HG03159 (cell line): ENCODE measurements at regions not wholly inside any gene's neighbourhood (a gene's known extent, or its start where the extent isn't known, plus 50 kb on each side); places are given as distances from the start of the nearest gene placed in this dataset.
"Not testable (repeated sequence)": the region's sequence is repeated elsewhere in the genome, so short reads cannot be mapped to it uniquely, and the experiment has no call there.

Experiments
- ATAC-seq: cut with Tn5 transposase; IDR thresholded peaks from one replicate; pipeline ENCODE4 v1.9.1; 2021; ENCODE audit warnings: mild to moderate bottlenecking, moderate library complexity; ENCODE audit not compliant: unreplicated experiment

DNA sequence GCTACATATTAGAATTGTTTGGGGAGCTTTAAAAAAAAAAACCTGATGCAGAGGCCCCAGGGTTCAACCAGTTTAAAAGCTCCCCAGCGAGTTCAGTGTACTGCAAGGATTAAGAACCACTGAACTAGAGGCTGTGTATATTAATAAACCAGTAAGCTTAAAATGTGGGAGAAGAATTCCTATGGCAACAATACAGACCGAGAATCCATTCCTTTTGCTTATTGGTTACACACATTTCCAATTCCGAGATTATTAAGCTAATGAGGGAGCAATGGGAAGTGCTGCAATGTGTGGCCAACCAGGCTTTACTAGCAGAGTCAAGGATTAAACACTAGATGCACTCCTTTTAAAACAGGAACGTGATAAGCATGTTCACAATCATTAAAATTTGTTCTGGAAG lies 204.4 kb downstream of the TDRD15 start:
- ATAC-seq, result no peak

DNA sequence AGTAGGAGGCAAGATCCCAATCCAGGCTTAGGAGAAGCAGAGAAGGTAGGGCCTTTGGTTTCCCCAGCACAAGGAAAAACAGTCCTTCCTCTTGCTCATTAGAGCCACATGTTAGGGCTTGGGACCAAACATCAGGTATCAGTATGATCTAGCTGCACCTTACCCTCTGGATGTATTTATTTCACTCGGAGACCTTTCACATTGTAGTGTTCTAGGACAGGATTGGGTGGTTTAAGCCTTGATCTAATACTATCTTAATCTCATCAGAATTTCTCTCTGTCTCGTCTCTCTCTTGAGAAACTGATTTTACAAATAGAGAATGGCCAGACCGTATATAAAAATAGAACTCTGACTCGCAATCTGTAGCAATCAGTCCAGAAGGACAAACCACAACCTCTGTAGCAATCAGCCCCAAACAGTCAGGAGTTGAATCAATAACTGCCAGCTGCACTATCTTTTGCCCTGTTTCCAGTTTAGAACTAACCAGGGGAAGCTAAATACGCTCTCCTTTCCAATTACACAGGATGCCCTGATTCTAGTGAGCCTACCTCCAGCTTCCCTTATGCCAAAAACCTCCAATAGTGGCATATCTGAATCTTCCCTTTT lies 207.1 kb downstream of the TDRD15 start:
- no peak for ATAC-seq

DNA sequence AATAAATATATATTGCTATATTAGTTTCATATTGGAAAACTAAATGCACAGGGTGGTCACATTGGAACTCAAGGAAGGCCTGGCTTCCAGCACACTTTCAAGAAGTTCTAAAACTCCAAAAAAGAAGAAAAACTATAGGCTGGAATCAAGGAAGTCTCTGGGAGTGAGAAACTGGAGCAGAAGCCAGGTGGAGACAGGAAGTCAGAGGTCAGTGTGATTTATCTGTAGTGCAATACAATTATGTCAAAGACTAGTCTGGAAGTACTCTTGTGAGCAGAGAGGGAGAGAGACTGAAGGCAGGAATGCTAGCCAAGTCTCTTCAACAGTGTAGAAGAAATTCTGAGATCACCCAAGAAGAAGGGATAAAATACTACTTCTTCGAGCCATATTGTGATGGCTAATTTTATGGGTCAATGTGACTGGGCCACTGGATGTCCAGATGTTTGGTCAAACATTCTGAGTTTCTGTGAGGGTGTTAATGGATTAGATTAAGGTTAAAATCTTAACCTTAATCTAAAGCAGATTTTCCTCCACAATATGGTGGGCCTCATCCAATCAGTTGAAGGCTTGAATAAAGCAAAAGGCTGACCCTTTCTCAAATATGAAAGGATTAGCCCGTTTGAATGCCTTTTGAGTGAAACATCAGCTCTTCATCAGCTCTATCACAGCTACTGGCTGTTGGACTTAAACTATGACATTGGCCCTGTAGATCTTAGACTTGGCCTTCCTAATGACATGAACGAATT lies 208.0 kb downstream of the TDRD15 start:
- no peak for ATAC-seq

DNA sequence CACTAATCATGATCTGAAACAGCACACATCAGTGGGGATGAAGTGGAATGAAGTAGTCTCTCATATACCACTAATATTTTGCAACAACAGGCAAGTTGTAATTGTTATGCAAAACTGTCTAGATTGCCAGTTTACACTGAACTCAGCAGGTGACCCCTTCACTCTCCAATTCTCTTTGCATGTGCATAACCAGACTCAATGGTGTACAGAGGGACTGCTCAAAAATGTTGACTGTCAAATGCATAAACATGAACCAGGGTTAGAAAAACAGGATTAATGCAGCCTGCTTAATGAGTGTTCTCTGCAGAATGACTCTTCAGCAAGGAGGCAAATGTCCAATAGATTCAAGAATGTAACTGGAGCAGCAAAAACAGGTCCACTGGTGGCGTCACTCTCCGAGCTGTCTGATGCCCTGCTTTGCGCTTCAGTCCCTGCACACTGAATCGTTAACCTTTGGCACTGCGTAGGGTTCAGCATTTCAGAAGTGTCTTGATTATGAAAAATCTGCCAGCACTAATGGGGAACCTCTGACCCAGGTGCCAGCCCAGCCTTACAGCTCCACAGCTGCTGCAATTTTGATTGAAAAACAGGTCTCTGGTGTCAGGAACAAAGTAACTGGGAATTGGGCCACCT lies 209.3 kb downstream of the TDRD15 start:
- ATAC-seq, result no peak

DNA sequence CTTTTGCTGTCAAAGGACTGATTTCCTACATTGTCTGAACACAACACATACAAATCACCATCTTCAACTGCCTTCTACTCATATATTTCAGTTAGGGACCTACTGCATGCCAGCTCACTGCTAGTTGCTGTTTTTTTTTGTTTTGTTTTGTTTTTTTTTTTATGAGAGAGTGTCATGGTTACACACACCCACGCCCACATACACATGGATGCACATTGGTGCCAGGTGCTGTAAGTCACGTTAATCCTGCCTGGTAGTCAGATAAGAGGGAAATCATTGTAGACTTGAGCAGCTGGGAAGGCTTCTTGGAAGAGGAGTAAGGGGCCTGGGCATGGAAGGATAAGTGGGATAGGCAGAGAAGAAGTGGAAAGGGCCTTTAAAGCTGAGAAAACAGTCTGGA lies 209.9 kb downstream of the TDRD15 start:
- ATAC-seq, result no peak

DNA sequence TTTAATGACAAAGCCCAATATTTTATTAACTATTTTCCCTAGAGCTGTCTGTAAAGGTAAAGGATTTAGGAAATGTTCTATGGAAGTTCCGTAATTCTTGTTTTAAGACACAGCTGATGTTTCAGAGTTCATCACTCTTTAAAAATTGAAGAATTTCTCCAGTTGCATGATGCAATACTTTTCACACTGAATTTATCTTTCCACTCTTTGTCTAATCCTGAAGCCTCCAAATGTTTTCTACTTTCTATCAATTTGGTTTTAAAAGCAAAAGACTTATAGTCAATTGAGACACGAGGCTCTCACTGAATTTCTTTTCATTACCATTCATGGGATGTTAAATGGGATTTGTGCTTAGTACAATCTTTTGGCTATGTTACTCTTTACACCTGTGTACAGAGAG lies 223.2 kb downstream of the TDRD15 start:
- ATAC-seq, result no peak

DNA sequence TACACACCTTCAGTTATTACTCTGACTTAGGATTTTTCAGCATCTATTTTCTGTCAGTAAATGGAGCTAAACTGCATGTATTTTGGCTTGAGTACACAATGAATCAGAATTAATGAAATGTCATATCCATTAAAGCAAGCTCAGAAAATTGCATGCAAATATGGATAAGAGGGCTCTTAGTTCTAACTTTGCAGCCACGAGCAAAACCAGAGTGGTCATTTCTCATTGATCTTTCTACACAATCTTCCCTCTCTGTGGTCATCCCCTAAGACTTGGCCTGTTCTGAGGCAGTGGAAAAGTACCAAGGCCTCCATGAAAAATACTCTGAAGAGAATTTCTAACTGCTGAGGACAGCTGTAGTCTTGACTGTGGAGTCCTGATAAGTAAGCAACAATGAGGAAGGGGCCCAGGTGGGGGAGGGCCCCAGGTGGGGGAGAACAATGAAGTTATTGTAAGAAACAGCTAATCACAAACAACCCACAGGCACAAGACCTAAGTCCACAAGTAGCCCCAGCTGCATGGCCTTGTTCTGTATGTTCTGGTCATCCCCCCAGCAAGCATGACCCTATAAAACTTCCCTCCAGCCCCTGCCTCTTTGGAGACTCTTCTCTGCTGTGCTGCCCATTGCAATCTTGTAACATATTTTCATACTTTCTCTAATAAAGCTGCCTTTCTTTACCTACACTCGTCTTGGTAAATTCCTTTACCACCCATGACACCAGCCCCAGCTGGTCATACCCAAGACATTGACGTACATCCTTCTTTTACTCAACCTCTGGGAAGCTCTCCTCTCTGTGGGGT lies 230.3 kb downstream of the TDRD15 start:
- no peak for ATAC-seq

DNA sequence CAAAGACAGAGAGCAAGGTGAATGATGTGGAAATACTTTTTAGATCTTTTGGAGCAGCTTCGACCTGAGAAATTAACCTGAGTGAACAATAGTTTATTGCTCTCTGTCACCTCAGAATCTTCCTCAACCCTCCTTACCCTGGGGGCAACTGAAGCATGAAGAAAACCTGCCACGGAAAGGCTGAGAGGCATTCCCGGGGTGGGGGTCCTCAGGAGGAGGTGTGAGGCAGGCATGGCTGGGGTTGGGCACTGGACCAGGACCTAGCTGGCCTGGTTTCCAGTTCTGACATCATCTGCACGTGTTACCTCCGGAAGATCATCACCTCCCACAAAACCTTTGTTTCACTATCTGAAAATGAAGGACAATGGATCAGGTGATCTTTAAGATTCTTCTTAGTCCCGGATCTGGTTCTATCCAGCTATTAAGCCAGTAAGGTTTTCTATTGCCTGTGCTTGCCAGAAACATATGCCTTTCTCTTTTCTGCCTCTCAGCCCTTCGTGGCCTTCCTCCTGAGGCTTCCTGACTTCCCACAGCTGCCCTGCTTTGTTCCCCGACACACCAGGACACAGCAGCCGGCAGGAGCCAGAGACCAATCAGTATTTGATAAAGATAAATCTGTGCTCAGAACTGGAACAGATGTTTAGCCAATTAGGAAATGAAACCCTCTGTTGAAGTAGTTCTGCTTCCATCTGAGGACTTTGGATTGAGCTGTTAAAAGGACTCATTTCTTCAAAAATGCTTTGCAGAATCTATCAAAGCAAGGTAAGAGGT lies 232.5 kb downstream of the TDRD15 start:
- no peak for ATAC-seq

DNA sequence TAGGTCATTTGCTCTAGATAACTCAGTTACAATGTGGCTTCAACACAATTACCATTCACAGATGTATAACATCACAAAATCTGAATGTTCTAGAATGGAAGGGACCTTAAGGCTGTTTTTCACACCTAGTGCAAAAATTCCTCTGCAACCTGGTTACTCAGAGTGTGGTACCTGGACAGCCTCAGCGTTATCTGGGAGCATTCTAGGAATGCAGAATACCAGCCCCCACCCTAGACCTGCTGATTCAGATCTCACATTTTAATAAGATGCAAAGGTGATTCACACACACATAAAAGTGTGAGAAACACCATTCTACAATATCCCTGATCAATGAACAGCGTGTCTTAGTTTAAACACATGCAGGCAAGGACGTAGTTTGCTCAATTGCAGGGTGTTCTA lies 233.1 kb downstream of the TDRD15 start:
- ATAC-seq, result no peak

DNA sequence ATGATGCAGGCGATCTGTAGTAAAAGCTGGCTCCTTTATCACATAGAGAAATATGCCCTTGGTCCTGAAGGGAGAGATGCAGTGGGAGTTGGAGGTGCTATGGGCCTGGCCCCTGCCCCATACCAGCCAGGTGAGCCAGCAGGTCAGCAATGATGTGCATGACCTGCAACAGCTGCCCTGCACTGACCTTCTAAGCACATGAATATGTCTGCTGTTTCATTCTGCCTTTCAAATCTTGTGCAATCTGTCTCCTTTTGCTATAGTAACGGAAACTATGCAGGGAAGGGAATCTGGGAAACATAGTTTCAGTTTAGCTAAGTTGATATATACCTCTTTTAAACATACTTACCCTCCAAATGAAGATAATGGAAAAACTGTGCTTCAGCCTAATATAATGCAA lies 235.2 kb downstream of the TDRD15 start:
- ATAC-seq, result no peak

DNA sequence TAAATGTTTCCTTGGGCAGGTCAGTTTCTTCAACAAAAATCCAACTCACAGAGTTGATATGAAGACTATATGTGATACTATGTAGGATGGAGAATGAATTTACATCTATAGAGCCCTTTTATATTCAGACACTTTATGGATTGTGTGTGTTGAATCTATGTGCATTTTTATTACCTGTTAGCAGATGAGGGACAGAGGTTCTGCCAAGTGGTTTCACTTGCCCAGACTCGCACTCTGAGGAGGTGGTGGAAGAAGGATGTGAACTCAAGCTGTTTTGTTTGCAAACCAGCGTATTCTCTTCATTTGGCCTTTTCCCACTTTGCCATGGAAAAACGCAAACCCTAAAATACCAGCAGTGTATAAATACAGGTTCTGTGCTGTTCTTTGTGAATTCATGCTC lies 237.6 kb downstream of the TDRD15 start:
- no peak for ATAC-seq

DNA sequence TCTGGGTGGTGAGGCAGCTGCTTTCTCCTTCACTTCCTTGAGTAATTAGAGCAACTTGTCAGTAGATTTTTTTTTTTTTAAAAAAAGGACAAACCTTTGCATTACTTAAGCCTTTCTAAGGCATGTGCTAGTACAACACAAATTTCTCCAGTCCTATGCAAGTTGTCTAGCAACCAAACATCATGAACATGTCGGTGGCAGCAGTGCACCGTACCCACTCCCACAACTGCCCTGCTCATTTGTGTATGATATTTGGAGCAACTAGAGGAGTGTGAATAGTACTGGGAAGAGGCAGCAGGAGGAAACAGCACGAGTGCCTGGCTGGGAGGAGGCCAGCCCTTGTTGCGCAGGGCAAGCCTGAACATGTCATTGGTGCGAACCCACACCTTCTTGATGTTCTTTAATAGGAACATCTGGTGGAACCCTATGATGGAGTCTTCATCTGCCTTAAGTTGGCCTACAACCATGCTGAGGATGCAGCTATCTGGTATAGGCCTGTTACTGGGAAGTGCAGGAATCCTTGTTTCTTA lies 238.3 kb downstream of the TDRD15 start:
- ATAC-seq, result no peak

DNA sequence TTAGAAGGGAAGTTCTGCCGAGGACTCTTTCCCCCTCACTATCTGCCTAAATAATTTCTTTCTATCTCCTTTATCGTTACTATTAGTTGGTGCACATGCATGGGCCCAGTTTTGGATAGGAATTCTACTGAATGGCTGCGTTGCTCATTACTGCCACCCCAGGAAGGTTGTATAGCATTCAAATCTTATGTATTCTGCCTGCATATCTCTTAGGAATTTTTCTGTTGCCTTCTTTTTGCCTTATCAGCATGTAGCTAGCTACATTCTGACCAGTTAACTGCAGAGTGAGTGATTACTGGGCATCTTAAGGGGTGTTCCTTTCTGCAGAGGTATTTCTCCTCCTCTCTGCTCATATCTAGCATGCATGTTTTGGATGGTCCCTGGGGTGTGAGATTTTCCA lies 239.6 kb downstream of the TDRD15 start:
- ATAC-seq, result no peak

DNA sequence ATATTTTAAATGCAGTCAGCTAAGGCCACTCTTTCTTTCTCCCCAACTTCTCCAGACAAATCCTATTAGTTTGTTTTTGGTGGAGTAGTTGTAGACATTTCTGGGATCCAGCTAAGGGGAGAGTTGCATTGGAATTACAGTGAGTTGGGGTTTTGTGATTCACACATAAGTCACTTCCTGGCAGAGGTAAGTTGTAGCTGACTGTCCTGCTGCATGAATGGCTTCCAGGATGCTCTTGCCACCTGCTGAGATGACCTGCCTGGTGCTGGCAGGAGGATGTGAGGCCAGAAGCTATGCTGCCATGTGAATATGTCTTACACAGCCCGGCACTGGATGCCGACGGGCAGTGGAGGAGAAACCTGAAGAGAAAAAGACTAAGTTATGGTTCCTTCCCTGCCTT lies 243.7 kb downstream of the TDRD15 start:
- no peak for ATAC-seq

DNA sequence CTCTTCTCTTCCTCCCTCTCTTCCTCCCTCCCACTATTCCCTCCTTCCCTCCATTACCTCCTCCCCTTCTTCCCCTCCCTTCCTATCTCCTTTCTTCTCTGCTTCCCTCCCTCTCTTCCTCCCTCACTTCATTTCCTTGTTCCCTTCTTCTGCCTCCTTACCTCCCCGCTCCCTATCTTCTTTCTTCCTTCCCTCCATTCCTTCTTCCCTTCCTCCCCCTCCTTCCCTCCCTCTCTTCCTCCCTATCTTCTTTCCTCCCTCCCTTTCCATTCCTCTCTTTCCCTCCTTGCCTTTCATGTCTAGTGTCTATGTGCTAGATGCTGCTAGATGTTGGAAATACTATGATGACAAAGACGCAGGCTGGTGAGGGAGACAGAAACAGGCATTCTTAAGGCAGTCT lies 246.0 kb downstream of the TDRD15 start:
- ATAC-seq, result no peak

DNA sequence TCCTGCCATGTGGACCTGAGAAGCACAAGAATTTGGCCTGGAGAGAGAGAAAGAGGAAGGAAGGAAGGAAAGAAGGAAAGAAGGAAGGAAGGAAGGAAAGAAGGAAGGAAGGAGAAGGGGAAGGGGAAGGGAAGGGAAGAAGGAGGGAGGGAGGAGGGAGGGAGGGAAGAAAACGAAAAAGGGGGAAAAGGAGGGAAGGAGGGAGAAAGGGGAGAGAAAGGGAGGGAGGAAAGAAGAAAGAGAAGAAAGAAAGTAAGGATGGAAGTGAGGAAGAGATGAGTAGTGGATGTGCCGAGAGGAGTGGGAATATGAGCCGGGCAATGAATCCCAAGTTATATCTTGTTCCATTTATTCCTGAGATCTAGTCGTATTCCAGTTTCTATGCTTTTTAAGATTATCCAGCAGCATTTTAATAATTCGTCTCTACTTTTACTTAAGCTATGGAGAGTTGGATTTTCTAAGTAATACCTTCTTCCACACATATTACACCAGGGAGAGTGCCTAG lies 247.8 kb downstream of the TDRD15 start:
- no peak for ATAC-seq

DNA sequence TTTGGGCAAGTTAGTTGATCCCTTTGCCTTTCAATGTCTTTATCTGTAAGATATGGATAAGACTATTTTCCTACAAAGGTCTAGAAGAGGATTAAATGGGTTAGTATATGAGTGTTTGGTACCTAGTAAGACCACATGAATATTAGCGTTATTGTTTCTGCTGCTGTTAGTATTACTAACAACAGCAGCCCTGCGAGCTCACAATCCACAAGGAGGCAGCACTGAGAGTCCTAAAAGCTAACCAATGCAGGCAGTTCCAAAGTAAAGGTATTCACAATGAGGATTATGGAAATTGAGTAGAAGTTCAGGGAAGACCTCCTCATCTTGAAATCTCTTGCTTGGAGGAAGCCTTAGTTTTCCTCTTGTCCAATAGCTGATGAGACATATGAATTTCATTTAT lies 248.9 kb downstream of the TDRD15 start:
- peak; percentile 60 for ATAC-seq

DNA sequence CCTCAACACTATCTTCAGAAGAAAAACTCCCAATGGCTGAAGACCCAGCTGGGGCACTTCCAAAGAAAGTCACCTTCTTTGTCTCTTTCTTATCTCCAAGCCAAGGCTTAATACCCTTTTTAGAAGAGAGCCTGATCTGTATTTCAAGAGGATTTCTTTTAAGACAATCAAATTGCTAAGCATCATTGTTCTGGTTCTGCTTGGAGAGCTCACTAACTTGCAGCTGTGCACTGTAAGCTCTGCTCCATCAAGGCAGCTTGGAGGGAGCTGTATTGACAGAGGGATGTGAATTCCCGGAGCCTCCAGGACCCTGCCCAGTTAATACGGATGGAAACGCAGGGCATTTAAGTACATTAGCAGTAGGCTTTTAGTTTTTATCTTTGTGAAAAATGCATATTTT lies 253.1 kb downstream of the TDRD15 start:
- no peak for ATAC-seq

DNA sequence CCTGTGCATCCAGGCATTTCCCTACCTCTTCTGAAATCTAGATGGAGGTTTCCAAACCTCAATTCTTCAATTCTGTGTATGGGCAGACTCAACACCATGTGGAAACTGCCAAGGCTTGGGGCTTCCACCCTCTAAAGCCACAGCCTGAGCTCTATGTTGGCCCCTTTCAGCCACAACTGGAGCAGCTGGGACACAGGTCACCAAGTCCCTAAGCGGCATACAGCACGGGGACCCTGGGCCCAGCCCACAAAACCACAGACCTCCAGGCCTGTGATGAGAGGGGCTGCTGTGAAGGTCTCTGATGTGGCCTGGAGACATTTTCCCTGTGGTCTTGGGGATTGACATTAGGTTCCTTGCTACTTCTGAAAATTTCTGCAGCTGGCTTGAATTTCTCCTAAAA lies 255.4 kb downstream of the TDRD15 start:
- no peak for ATAC-seq

DNA sequence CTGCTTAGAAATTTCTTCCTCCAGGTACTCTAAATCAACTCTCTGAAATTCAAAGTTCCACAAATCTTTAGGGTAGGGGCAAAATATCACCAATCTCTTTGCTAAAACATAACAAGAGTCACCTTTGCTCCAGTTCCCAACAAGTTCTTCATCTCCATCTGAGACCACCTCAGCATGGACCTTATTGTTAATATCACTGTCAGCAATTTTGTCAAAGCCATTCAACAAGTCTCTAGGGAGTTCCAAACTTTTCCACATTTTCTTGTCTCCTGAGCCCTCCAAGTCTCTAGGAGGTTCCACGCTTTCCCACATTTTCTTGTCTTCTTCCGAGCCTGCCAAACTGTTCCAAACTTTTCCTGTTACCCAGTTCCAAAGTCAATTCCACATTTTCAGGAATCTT lies 255.9 kb downstream of the TDRD15 start:
- not testable (repeated sequence) for ATAC-seq
